ENCODE measurements at regions not wholly inside any gene's neighbourhood (a gene's known extent, or its start where the extent isn't known, plus 50 kb on each side); places are given as distances from the start of the nearest gene placed in this dataset.

DNA sequence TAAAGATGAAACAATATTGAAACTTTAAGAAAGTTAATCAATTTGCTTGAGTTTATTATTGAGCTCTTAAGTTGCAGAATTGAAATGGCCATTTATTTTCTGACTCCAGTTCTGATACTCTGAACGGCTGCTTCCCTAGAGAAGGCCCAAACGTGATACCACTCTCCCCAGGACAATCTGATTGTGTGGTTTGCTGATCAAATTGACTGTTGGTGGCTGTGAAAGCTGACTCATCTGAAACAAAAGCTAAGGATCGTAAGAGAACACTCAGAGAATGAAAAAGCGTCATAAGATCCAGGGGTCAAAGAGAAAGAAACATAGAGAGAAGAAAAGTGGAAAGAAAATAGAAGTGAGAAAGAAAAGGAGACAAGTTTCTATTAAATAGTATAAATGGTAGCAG, 147.2 kb downstream of the IZUMO3 start:
- WGBS, 5 donors: 50 to 72% (median 54%) methylated on average over 4 of the region's 4 CpGs
- intact Hi-C loops (cut with DNase I; ENCODE audit: low total_unique reads): no loop called here
- no peaks in the 10 kb centered on the region for H3K36me3 ChIP-seq
- DNase-seq: no peak
- H3K4me3 ChIP-seq: no peak overlapping the region
- no peaks in the 10 kb centered on the region for H3K27me3 ChIP-seq (replicated peaks in 1 of 7)
- H3K27ac ChIP-seq: no peak overlapping the region
- no peaks in the 10 kb centered on the region for H3K4me1 ChIP-seq
- TF ChIP-seq, protein P1, sequence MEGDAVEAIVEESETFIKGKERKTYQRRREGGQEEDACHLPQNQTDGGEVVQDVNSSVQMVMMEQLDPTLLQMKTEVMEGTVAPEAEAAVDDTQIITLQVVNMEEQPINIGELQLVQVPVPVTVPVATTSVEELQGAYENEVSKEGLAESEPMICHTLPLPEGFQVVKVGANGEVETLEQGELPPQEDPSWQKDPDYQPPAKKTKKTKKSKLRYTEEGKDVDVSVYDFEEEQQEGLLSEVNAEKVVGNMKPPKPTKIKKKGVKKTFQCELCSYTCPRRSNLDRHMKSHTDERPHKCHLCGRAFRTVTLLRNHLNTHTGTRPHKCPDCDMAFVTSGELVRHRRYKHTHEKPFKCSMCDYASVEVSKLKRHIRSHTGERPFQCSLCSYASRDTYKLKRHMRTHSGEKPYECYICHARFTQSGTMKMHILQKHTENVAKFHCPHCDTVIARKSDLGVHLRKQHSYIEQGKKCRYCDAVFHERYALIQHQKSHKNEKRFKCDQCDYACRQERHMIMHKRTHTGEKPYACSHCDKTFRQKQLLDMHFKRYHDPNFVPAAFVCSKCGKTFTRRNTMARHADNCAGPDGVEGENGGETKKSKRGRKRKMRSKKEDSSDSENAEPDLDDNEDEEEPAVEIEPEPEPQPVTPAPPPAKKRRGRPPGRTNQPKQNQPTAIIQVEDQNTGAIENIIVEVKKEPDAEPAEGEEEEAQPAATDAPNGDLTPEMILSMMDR (IDR thresholded peaks at IDR 0.05 in 8 of 11, conservative IDR thresholded peaks at IDR 0.05 in 3 of 11): no peak
- TF ChIP-seq POLR2A (IDR thresholded peaks at IDR 0.05): no peak
- TF ChIP-seq POLR2AphosphoS5 (IDR thresholded peaks at IDR 0.05): no peak
- peaks cover 0 to 26% (median 11%) of the 10 kb centered on the region in 8 donors for H3K9me3 ChIP-seq

DNA sequence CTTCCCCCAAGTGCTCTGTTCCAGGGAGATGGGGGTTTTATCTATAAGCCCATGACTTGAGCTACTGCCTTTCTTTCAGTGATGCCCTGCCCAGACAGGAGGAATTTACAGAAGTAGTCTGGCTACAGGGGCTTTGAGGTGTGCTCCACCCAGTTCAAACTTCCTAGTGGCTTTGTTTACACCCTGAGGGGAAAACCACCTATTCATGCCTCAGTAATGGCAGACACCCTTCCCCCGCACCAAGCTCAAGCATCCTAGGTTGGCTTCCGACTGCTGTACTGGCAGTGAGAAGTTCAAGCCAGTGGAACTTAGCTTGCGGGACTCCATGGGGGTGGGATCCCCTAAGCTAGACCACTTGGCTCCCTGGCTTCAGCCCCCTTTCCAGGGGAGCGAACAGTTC, 154.6 kb downstream of the IZUMO3 start:
- TF ChIP-seq POLR2AphosphoS5 (IDR thresholded peaks at IDR 0.05): no peak
- TF ChIP-seq, protein P1 (IDR thresholded peaks at IDR 0.05 in 8 of 11, conservative IDR thresholded peaks at IDR 0.05 in 3 of 11): no peak
- no peak for TF ChIP-seq POLR2A (IDR thresholded peaks at IDR 0.05)
- intact Hi-C loops (cut with DNase I; ENCODE audit: low total_unique reads): no loop called here
- WGBS, 5 donors: 83 to 100% (median 95%) methylated on average over 2 to 4 of the region's 4 CpGs

DNA sequence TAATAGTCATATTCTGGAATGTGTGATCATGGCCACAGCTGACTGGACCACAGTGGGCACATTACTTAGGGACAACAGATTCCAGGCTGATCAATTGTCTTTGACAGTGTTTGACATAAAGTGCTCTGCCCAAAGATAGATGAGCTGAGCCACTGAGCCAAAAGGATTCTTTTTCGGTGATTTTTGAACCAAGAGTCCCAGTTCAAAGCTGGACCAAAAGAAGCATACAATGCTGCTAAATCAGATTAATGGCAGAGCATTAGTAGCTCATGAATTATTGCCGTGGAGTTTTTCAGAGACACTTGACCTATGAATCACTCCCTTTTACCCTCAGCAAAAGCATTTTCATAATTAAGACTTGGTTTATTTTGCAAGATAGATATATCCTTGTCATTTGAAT, 160.6 kb downstream of the IZUMO3 start:
- no peaks in the 10 kb centered on the region for H3K27me3 ChIP-seq (replicated peaks in 1 of 7)
- TF ChIP-seq POLR2AphosphoS5 (IDR thresholded peaks at IDR 0.05): no peak
- TF ChIP-seq, protein P1 (IDR thresholded peaks at IDR 0.05 in 8 of 11, conservative IDR thresholded peaks at IDR 0.05 in 3 of 11): no peak

More for the DNA sequence above, 154.6 kb downstream of the IZUMO3 start:
- Histone ChIP-seq H3K27me3 (replicated peaks in 1 of 7) (no peaks in the 10 kb centered on the region), H3K27ac (no peak overlapping the region), H3K9me3 (peaks cover 0 to 17% (median 5%) of the 10 kb centered on the region in 8 donors), H3K4me3 (no peak overlapping the region), H3K4me1 (no peaks in the 10 kb centered on the region), H3K36me3 (no peaks in the 10 kb centered on the region)
- no peak for DNase-seq

DNA sequence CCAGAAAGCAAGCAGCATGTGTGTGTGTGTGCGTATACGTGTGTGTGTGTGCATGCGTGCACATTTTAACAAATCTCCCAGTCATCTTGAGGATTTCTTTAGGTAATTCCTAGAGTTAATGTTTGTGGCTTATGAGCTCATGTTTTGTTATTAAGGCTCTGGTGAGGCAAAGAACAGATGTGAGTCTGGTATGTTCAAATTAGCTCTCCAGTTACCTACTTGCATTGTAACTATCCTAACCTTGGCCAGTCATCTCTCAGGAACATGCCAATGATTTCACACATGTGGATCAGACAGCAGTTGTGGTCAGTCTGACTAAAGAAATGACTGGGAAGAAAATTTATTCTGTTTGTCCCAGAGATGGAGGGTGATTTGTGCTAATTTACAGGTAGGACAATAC, 163.1 kb downstream of the IZUMO3 start:
- DNase-seq: no peak
- H3K27ac ChIP-seq: no peak overlapping the region
- H3K36me3 ChIP-seq: no peaks in the 10 kb centered on the region
- TF ChIP-seq POLR2AphosphoS5 (IDR thresholded peaks at IDR 0.05): no peak
- TF ChIP-seq, protein P1 (IDR thresholded peaks at IDR 0.05 in 8 of 11, conservative IDR thresholded peaks at IDR 0.05 in 3 of 11): no peak
- TF ChIP-seq POLR2A (IDR thresholded peaks at IDR 0.05): no peak
- WGBS, 5 donors: 85 to 95% (median 89%) methylated on average over 3 of the region's 3 CpGs
- H3K4me1 ChIP-seq: no peaks in the 10 kb centered on the region
- no peaks in the 10 kb centered on the region for H3K27me3 ChIP-seq (replicated peaks in 1 of 7)
- no peak overlapping the region for H3K4me3 ChIP-seq
- H3K9me3 ChIP-seq: peaks cover 0 to 33% (median 8%) of the 10 kb centered on the region in 8 donors
- intact Hi-C loops (cut with DNase I; ENCODE audit: low total_unique reads): no loop called here

More for the DNA sequence above, 160.6 kb downstream of the IZUMO3 start:
- intact Hi-C loops (cut with DNase I; ENCODE audit: low total_unique reads): no loop called here
- H3K4me1 ChIP-seq: no peaks in the 10 kb centered on the region
- DNase-seq: no peak
- no peaks in the 10 kb centered on the region for H3K36me3 ChIP-seq
- 50 to 81% (median 73%) methylated on average over 2 of the region's 2 CpGs for WGBS, 5 donors
- peaks cover 0 to 14% (median 1%) of the 10 kb centered on the region in 8 donors for H3K9me3 ChIP-seq
- no peak overlapping the region for H3K4me3 ChIP-seq
- no peak overlapping the region for H3K27ac ChIP-seq
